Bronchial epithelial cell (primary cell): ENCODE measurements at regions not wholly inside any gene's neighbourhood (a gene's known extent, or its start where the extent isn't known, plus 50 kb on each side); places are given as distances from the start of the nearest gene placed in this dataset.

Experiments
- DNase-seq: peaks from one replicate; pipeline ENCODE4 v3.0.0-alpha.2; 2010; ENCODE audit warnings: low read depth
- FAIRE-seq: peaks from 2 replicates; lab custom pipeline; 2011; peaks lifted over from hg19 to GRCh38; lab: Jason Lieb, UNC
- H3K27me3 ChIP-seq: 2 replicates; pipeline ENCODE4 v1.5.1; 2011; ENCODE audit warnings: low read length; ENCODE audit not compliant: control insufficient read depth, insufficient read depth
- H3K36me3 ChIP-seq: 2 replicates; pipeline ENCODE4 v1.5.1; 2011; ENCODE audit warnings: low read length; ENCODE audit not compliant: control insufficient read depth, insufficient read depth
- H3K4me3 ChIP-seq: 2 replicates; pipeline ENCODE4 v1.5.1; 2011; ENCODE audit warnings: mild to moderate bottlenecking, low read depth, low read length, control low read depth
- TF ChIP-seq, protein P1 (sequence below): IDR thresholded peaks from 2 replicates; pipeline ENCODE4 v1.5.1; 2011; ENCODE audit warnings: mild to moderate bottlenecking, moderate library complexity, low read length, control low read depth, inconsistent platforms; ENCODE audit not compliant: insufficient read depth, severe bottlenecking

DNA sequence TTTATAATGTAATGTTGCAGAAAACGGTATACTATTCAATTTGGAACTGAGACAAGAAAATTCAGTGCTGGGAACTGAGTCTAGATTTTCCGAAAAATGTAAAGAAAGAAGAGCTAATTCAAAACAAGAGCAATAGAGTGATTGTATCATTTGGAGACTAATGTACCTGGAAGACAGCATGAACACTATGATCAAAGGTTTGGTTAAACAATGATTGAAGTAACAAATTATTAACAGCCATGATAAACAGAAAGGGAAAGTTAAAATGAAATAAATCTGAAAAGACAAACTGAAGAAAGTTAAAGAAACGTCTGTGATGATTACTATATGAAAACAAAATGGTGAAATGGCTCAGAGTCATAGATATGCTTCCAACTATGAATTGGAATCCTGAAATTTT lies 300.6 kb upstream of the MPDZ start:
- H3K4me3 ChIP-seq: no peak overlapping the region
- DNase-seq (no peak), FAIRE-seq (no peak)
- no peaks in the 10 kb centered on the region for H3K27me3 ChIP-seq
- TF ChIP-seq, protein P1, sequence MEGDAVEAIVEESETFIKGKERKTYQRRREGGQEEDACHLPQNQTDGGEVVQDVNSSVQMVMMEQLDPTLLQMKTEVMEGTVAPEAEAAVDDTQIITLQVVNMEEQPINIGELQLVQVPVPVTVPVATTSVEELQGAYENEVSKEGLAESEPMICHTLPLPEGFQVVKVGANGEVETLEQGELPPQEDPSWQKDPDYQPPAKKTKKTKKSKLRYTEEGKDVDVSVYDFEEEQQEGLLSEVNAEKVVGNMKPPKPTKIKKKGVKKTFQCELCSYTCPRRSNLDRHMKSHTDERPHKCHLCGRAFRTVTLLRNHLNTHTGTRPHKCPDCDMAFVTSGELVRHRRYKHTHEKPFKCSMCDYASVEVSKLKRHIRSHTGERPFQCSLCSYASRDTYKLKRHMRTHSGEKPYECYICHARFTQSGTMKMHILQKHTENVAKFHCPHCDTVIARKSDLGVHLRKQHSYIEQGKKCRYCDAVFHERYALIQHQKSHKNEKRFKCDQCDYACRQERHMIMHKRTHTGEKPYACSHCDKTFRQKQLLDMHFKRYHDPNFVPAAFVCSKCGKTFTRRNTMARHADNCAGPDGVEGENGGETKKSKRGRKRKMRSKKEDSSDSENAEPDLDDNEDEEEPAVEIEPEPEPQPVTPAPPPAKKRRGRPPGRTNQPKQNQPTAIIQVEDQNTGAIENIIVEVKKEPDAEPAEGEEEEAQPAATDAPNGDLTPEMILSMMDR: no peak
- no peaks in the 10 kb centered on the region for H3K36me3 ChIP-seq

DNA sequence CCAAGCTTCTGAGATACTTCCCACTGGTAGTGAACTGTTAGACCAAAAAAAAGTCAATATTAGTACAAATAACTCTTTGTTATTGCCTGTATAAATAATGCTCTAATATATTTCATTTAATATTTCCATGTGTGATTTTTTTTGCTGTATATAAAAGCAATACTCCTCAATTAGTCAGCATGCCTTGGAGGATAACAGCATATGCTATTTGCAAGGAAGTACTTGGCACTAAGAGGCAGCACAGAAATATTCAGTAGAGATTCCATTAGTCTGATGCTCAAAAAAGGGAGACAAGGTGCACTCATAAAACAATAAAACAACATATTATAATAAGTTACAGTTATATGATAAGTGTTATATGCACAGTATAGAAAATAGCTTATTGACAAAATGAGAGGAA lies 296.6 kb upstream of the MPDZ start:
- H3K27me3 ChIP-seq: no peaks in the 10 kb centered on the region
- H3K36me3 ChIP-seq: no peaks in the 10 kb centered on the region
- FAIRE-seq (no peak), DNase-seq (no peak)
- no peak overlapping the region for H3K4me3 ChIP-seq
- TF ChIP-seq, protein P1: no peak

DNA sequence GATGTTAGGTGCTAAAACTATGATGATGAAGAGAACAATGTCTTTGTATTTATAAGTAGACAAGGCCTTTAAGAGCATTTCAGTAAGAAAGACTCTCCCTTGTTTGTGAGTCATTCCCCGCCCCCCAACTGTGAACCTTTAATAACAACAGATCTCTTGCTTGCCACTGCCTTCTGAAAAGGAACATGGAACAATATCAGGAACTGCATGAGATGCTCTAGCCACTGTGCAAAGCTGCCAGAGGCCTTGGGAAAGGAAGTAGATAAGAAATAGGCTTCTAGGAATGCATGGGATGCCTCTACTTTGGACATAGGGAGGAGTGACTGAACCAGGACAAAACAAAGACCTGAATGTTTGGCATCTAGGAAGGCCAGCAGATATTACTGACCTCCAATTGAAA lies 296.1 kb upstream of the MPDZ start:
- no peaks in the 10 kb centered on the region for H3K36me3 ChIP-seq
- no peaks in the 10 kb centered on the region for H3K27me3 ChIP-seq
- TF ChIP-seq, protein P1: no peak
- DNase-seq (no peak), FAIRE-seq (no peak)
- no peak overlapping the region for H3K4me3 ChIP-seq

DNA sequence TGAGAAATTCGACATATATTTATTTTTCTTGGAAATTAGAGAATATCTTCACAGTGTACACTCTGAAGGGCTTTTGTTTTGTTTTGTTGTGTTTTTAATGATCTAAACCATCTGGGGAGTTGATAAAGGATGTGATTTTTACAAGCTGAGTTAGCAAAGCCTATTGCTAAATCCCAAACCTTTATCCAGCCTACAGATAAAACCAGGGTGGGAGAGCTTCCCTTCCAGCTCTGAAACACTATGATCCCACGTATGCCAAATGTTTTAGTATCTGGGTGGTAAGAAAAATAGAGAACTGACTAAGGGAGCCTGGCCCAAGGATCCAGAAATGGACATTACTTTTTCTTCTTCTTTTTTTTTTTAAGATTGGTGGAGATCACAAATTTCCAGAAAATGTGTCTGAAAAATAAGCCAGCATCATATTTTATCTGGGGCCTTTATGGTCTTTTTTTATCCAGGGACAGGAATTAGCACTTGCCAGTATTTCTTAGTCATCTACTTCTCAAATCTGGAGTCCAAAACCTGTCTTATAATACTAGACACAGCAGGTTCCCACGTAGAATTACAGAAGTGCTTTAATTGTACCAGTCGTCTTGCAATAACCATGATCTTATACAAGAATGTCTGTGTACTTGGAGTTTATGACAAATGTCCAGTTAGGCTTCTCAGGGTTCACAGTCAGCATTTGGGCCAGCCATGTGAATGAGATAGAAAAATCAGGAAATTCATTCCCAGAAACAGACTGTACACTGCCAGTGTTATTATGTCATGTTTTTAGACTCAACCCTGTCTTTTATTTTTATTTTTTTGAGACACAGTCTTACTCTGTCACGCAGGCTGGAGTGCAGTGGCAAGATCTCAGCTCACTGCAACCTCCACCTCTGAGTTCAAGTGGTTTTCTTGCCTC lies 290.8 kb upstream of the MPDZ start:
- FAIRE-seq (no peak), DNase-seq (no peak)
- Histone ChIP-seq H3K4me3 (no peak overlapping the region), H3K36me3 (no peaks in the 10 kb centered on the region), H3K27me3 (no peaks in the 10 kb centered on the region)
- TF ChIP-seq, protein P1: no peak

DNA sequence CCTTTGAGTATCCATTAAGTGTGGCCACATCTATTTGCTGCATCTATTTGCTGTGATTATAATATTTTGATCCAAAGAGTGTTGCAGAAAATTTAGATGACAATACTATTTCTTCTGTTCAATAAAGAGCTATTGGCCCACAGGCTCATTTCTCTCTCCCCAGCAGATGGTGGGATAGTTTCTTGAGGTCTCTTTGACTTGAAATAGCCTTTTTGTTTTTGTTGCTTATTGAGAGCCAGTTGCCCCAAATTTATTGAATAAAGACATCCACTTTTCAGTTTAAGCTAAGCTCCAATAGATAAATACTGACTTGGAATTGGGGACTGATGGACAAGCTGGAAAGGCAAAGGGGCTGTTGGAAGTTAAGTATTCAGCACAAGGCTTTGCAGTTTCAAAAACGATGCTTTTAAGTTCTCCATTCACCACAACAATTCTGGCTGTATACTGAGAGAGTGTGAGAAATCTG lies 290.1 kb upstream of the MPDZ start:
- H3K4me3 ChIP-seq: no peak overlapping the region

More for the DNA sequence above, 290.1 kb upstream of the MPDZ start:
- no peaks in the 10 kb centered on the region for H3K36me3 ChIP-seq
- TF ChIP-seq, protein P1: no peak
- FAIRE-seq: no peak
- DNase-seq: no peak
- H3K27me3 ChIP-seq: no peaks in the 10 kb centered on the region
